HEK293 (cell line): ENCODE measurements at regions not wholly inside any gene's neighbourhood (a gene's known extent, or its start where the extent isn't known, plus 50 kb on each side); places are given as distances from the start of the nearest gene placed in this dataset.

ENCODE experiments used
- CTCF ChIA-PET: fragments of 350-600 bp; formaldehyde crosslinking; extraction: SDS; loops from one replicate; lab custom pipeline; 2021; ENCODE audit warnings: antibody characterized with exemption; lab: Yijun Ruan, JAX
- POLR2A ChIA-PET: fragments of 300-600 bp; formaldehyde crosslinking; extraction: SDS; loops from one replicate; lab custom pipeline; 2020; ENCODE audit warnings: antibody characterized with exemption, inconsistent platforms; lab: Yijun Ruan, JAX
- H3K27ac ChIP-seq: fragments of 200-500 bp; sonication (Bioruptor generic); 2 replicates; pipeline ENCODE4 v1.5.1; 2014; ENCODE audit warnings: low read depth, low read length, control low read depth, inconsistent platforms; ENCODE audit errors: extremely low read depth
- H3K36me3 ChIP-seq, 2 experiments: fragments of 200-500 bp in 1 of 2; sonication (Bioruptor generic) in 1 of 2; 1 replicate in 1 of 2; 2 replicates in 1 of 2; pipeline ENCODE4 v1.5.1; 2014 to 2017; ENCODE audit warnings: inconsistent platforms in 2 of 2, low read length in 2 of 2; ENCODE audit not compliant: control insufficient read depth in 2 of 2, insufficient read depth in 1 of 2
- H3K4me1 ChIP-seq: fragments of 200-500 bp; sonication (Bioruptor generic); 2 replicates; pipeline ENCODE4 v1.5.1; 2014; ENCODE audit warnings: mild to moderate bottlenecking, low read length, inconsistent platforms; ENCODE audit not compliant: control insufficient read depth, insufficient read depth
- H3K4me3 ChIP-seq: 2 replicates; pipeline ENCODE4 v1.5.1; 2011; ENCODE audit warnings: low read depth, mild to moderate bottlenecking, control low read depth, low read length, moderate library complexity
- H3K9me3 ChIP-seq: fragments of 200-500 bp; sonication (Bioruptor generic); 2 replicates; pipeline ENCODE4 v1.5.1; 2014; ENCODE audit warnings: low read depth, low read length, inconsistent platforms; ENCODE audit not compliant: control insufficient read depth, insufficient read depth
- GLI2 ChIP-seq: fragments of 450-650 bp; formaldehyde crosslinking; IDR thresholded peaks from 2 replicates; pipeline ENCODE4; 2017; ENCODE audit warnings: missing biosample characterization, missing genetic modification characterization, low read depth, borderline replicate concordance
- HOXC10 ChIP-seq: sonication (generic); formaldehyde crosslinking; IDR thresholded peaks from 2 replicates; pipeline ENCODE4 v1.8.1; 2023; ENCODE audit warnings: mild to moderate bottlenecking, missing genetic modification reagents
- MYNN ChIP-seq: fragments of 450-650 bp; formaldehyde crosslinking; IDR thresholded peaks from 2 replicates; pipeline ENCODE4 v1.5.1; 2016; ENCODE audit warnings: missing biosample characterization, missing genetic modification characterization, borderline replicate concordance
- OSR2 ChIP-seq: fragments of 450-650 bp; formaldehyde crosslinking; IDR thresholded peaks from 2 replicates; pipeline ENCODE4 v1.5.1; 2016; ENCODE audit warnings: missing biosample characterization, missing genetic modification characterization
- ZBTB6 ChIP-seq: fragments of 450-650 bp; formaldehyde crosslinking; IDR thresholded peaks from 2 replicates; pipeline ENCODE4 v1.5.1; 2017; ENCODE audit warnings: missing biosample characterization, missing genetic modification characterization
- ZNF114 ChIP-seq: fragments of 450-650 bp; formaldehyde crosslinking; IDR thresholded peaks from 2 replicates; pipeline ENCODE4 v1.5.0; 2017; ENCODE audit warnings: missing biosample characterization, missing genetic modification characterization
- ZNF132 ChIP-seq: fragments of 450-650 bp; formaldehyde crosslinking; IDR thresholded peaks from 2 replicates; pipeline ENCODE4 v1.5.1; 2017; ENCODE audit warnings: missing biosample characterization, missing genetic modification characterization, borderline replicate concordance
- ZNF18 ChIP-seq: fragments of 450-650 bp; formaldehyde crosslinking; IDR thresholded peaks from 2 replicates; pipeline ENCODE4 v1.5.1; 2016; ENCODE audit warnings: missing biosample characterization, missing genetic modification characterization
- ZNF184 ChIP-seq: fragments of 450-650 bp; IDR thresholded peaks from 2 replicates; pipeline ENCODE4 v1.5.1; 2018; ENCODE audit warnings: missing biosample characterization, mild to moderate bottlenecking, missing genetic modification characterization
- ZNF202 ChIP-seq: fragments of 450-650 bp; formaldehyde crosslinking; IDR thresholded peaks from 2 replicates; pipeline ENCODE4 v1.5.1; 2016; ENCODE audit warnings: missing biosample characterization, missing genetic modification characterization, borderline replicate concordance
- ZNF23 ChIP-seq: fragments of 450-650 bp; formaldehyde crosslinking; IDR thresholded peaks from 2 replicates; pipeline ENCODE4 v1.5.1; 2016; ENCODE audit warnings: missing biosample characterization, missing genetic modification characterization, borderline replicate concordance
- ZNF513 ChIP-seq: fragments of 450-650 bp; IDR thresholded peaks from 2 replicates; pipeline ENCODE4 v1.5.1; 2018; ENCODE audit warnings: missing biosample characterization, missing genetic modification characterization
- ZNF521 ChIP-seq: fragments of 450-650 bp; formaldehyde crosslinking; IDR thresholded peaks from 2 replicates; pipeline ENCODE4 v1.5.1; 2017; ENCODE audit warnings: missing biosample characterization, mild to moderate bottlenecking, missing genetic modification characterization
- ZNF621 ChIP-seq: fragments of 450-650 bp; formaldehyde crosslinking; IDR thresholded peaks from 2 replicates; pipeline ENCODE4 v1.5.1; 2017; ENCODE audit warnings: missing biosample characterization, missing genetic modification characterization
- ZNF658 ChIP-seq: fragments of 450-650 bp; formaldehyde crosslinking; IDR thresholded peaks from 2 replicates; pipeline ENCODE4; 2016; ENCODE audit warnings: missing biosample characterization, missing genetic modification characterization
- ZNF692 ChIP-seq: fragments of 450-650 bp; formaldehyde crosslinking; IDR thresholded peaks from 2 replicates; pipeline ENCODE4 v1.5.1; 2016; ENCODE audit warnings: missing biosample characterization, missing genetic modification characterization
- ZNF792 ChIP-seq: fragments of 450-650 bp; formaldehyde crosslinking; IDR thresholded peaks from 2 replicates; pipeline ENCODE4 v1.5.1; 2016; ENCODE audit warnings: missing biosample characterization, missing genetic modification characterization
- ZSCAN18 ChIP-seq: fragments of 450-650 bp; formaldehyde crosslinking; IDR thresholded peaks from 2 replicates; pipeline ENCODE4 v1.5.1; 2016; ENCODE audit warnings: missing biosample characterization, missing genetic modification characterization

- no peak for TF ChIP-seq HOXC10
- no peak for TF ChIP-seq ZBTB6
- no peak for TF ChIP-seq ZNF513 (tag by site-specific recombination)
- Histone ChIP-seq H3K4me1 (no peaks in the 10 kb centered on the region), H3K36me3 (no peaks in the 10 kb centered on the region), H3K9me3 (no peaks in the 10 kb centered on the region), H3K27ac (no peak overlapping the region), H3K4me3 (no peak overlapping the region)
- CTCF ChIA-PET = no interaction called here
- POLR2A ChIA-PET = no interaction called here
These were observed 710.8 kb upstream of the WWC1 start for GRCh38 chr5:167580608-167581007.

GRCh38 chr5:167582283-167582682 is 709.2 kb upstream of the WWC1 start:
- H3K4me3 ChIP-seq = no peak overlapping the region
- no peaks in the 10 kb centered on the region for H3K36me3 ChIP-seq
- no peak overlapping the region for H3K27ac ChIP-seq
- no peaks in the 10 kb centered on the region for H3K4me1 ChIP-seq
- no peak for TF ChIP-seq ZNF692 (tag by site-specific recombination)
- no peak for TF ChIP-seq ZNF521 (tag by site-specific recombination)
- no peak for TF ChIP-seq ZNF658
- TF ChIP-seq ZNF202 (tag by site-specific recombination) = no peak
- no peak for TF ChIP-seq ZNF23 (tag by site-specific recombination)
- no peak for TF ChIP-seq OSR2 (tag by site-specific recombination)
- TF ChIP-seq ZNF18 (tag by site-specific recombination) = no peak
- TF ChIP-seq ZNF132 = no peak
- no peak for TF ChIP-seq ZNF184 (tag by site-specific recombination)
- TF ChIP-seq MYNN (tag by site-specific recombination) = no peak
- no peak for TF ChIP-seq ZSCAN18
- no peak for TF ChIP-seq ZBTB6
- no peak for TF ChIP-seq ZNF621 (tag by site-specific recombination)
- TF ChIP-seq ZNF792 = no peak
- TF ChIP-seq GLI2 (tag by site-specific recombination) = no peak
- TF ChIP-seq ZNF114 (tag by site-specific recombination) = no peak
- ChIA-PET CTCF (interaction anchor here (0.7 to 1.5 kb wide), 5 partner anchors 13 to 1520 kb away, joined by 3 to 6 read pairs (median 3); no protein-coding TSS in a partner anchor), POLR2A (no interaction called here)
- no peaks in the 10 kb centered on the region for H3K9me3 ChIP-seq
